ENCODE measurements at regions not wholly inside any gene's neighbourhood (a gene's known extent, or its start where the extent isn't known, plus 50 kb on each side); places are given as distances from the start of the nearest gene placed in this dataset.

DNA sequence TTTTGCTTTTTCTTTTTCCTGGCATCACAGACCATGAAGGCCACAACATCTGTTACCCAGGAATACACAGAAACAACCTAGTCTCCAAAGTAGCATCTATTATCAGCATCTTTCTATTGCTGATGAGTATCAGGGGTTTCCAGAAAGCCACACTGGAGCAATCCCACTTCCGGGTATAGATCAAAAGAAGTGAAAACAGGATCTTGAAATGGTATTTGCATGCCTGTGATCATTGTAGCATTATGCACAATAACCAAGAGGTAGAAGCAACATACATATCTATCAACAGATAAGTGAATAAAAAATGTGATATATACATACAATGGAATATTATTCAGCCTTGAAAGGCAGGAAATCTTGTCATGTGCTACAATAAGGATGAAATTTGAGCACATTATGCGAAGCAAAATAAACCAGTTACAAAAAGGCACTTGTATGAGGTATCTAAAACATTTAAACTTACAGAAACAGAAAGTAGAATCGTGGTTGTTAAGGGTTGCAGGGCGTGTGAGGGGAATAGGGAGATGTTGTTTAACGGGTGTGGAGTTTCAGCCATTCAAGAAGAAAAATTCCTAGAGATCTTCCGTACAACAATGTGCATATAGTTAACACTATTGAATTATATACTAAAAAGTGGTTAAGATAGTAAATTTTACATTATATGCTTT, 115.1 kb downstream of the KCNE4 start:
- TF ChIP-seq, protein P1, sequence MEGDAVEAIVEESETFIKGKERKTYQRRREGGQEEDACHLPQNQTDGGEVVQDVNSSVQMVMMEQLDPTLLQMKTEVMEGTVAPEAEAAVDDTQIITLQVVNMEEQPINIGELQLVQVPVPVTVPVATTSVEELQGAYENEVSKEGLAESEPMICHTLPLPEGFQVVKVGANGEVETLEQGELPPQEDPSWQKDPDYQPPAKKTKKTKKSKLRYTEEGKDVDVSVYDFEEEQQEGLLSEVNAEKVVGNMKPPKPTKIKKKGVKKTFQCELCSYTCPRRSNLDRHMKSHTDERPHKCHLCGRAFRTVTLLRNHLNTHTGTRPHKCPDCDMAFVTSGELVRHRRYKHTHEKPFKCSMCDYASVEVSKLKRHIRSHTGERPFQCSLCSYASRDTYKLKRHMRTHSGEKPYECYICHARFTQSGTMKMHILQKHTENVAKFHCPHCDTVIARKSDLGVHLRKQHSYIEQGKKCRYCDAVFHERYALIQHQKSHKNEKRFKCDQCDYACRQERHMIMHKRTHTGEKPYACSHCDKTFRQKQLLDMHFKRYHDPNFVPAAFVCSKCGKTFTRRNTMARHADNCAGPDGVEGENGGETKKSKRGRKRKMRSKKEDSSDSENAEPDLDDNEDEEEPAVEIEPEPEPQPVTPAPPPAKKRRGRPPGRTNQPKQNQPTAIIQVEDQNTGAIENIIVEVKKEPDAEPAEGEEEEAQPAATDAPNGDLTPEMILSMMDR (conservative IDR thresholded peaks at IDR 0.05; ENCODE audit: low read depth, low read length): no peak
- TF ChIP-seq POLR2A (IDR thresholded peaks at IDR 0.05; ENCODE audit: low read depth, low read length): no peak
- no peak for TF ChIP-seq RAD21 (IDR thresholded peaks at IDR 0.05; ENCODE audit: low read length)
- no peak for TF ChIP-seq NFE2L2 (IDR thresholded peaks at IDR 0.05; ENCODE audit: low read depth, low read length)
- no peak for TF ChIP-seq USF2 (IDR thresholded peaks at IDR 0.05; ENCODE audit: low read depth, low read length)
- no peak for TF ChIP-seq SMC3 (IDR thresholded peaks at IDR 0.05; ENCODE audit: low read depth, low read length)
- no peak for TF ChIP-seq MXI1 (IDR thresholded peaks at IDR 0.05; ENCODE audit: borderline replicate concordance, low read depth, low read length)
- TF ChIP-seq MAZ (IDR thresholded peaks at IDR 0.05; ENCODE audit: borderline replicate concordance, low read depth, low read length): no peak
- TF ChIP-seq RCOR1 (IDR thresholded peaks at IDR 0.05; ENCODE audit: insufficient replicate concordance, low read length): no peak
- no peak for TF ChIP-seq BHLHE40 (IDR thresholded peaks at IDR 0.05; ENCODE audit: low read depth, low read length)
- no peak for TF ChIP-seq RFX5 (IDR thresholded peaks at IDR 0.05; ENCODE audit: low read depth, low read length)
- no peak for TF ChIP-seq FOS (IDR thresholded peaks at IDR 0.05; ENCODE audit: low read depth, low read length)
- no peak for TF ChIP-seq CEBPB (IDR thresholded peaks at IDR 0.05; ENCODE audit: low read depth, low read length)

Measured in IMR-90 (cell line).